HEK293 (cell line): ENCODE measurements at regions not wholly inside any gene's neighbourhood (a gene's known extent, or its start where the extent isn't known, plus 50 kb on each side); places are given as distances from the start of the nearest gene placed in this dataset.

ENCODE experiments used
- CTCF ChIP-seq: fragments of 450-650 bp; formaldehyde crosslinking; IDR thresholded peaks from 2 replicates; pipeline ENCODE4 v1.5.1; 2016; ENCODE audit warnings: missing biosample characterization, missing genetic modification characterization
- ELK4 ChIP-seq: IDR thresholded peaks from 2 replicates; pipeline ENCODE4 v1.6.1; 2011; ENCODE audit warnings: mild to moderate bottlenecking, low read depth, low read length, borderline replicate concordance
- ZBTB7A ChIP-seq: fragments of 450-650 bp; formaldehyde crosslinking; IDR thresholded peaks from 2 replicates; pipeline ENCODE4 v1.5.1; 2016; ENCODE audit warnings: low read depth, missing biosample characterization, missing genetic modification characterization
- ZNF133 ChIP-seq: fragments of 450-650 bp; formaldehyde crosslinking; IDR thresholded peaks from 2 replicates; pipeline ENCODE4 v1.5.1; 2016; ENCODE audit warnings: missing biosample characterization, missing genetic modification characterization
- ZNF19 ChIP-seq: fragments of 450-650 bp; formaldehyde crosslinking; IDR thresholded peaks from 2 replicates; pipeline ENCODE4; 2016; ENCODE audit warnings: missing biosample characterization, missing genetic modification characterization, low read depth
- ZNF274 ChIP-seq, 2 experiments: fragments of 200-500 bp in 1 of 2; fragments of 450-650 bp in 1 of 2; sonication (Bioruptor generic) in 1 of 2; formaldehyde crosslinking in 1 of 2; IDR thresholded peaks; 2 replicates each; pipeline versions ENCODE4 v1.5.1 to v1.6.1; 2014 to 2016; ENCODE audit warnings: borderline replicate concordance in 1 of 2, inconsistent platforms in 1 of 2, low read length in 1 of 2, missing biosample characterization in 1 of 2, missing genetic modification characterization in 1 of 2
- ZNF423 ChIP-seq: fragments of 450-650 bp; formaldehyde crosslinking; IDR thresholded peaks from 2 replicates; pipeline ENCODE4 v1.5.1; 2016; ENCODE audit warnings: missing biosample characterization, missing genetic modification characterization
- ZNF707 ChIP-seq: fragments of 450-650 bp; formaldehyde crosslinking; IDR thresholded peaks from 2 replicates; pipeline ENCODE4 v1.5.1; 2016; ENCODE audit warnings: missing biosample characterization, missing genetic modification characterization
- ZNF792 ChIP-seq: fragments of 450-650 bp; formaldehyde crosslinking; IDR thresholded peaks from 2 replicates; pipeline ENCODE4 v1.5.1; 2016; ENCODE audit warnings: missing biosample characterization, missing genetic modification characterization
- ZNF830 ChIP-seq: fragments of 450-650 bp; IDR thresholded peaks from 2 replicates; pipeline ENCODE4 v1.5.0; 2018; ENCODE audit warnings: missing biosample characterization, missing genetic modification characterization, low read depth, mild to moderate bottlenecking, moderate library complexity

- TF ChIP-seq CTCF (tag by site-specific recombination) (no peak), ELK4 (no peak), ZNF274 (IDR thresholded peaks at IDR 0.05; ENCODE audit: low read length) (no peak), ZNF274 (tag by site-specific recombination; IDR thresholded peaks at IDR 0.05; ENCODE audit: borderline replicate concordance) (no peak), ZNF19 (tag by site-specific recombination) (no peak), ZNF792 (tag by site-specific recombination) (no peak), ZNF707 (no peak), ZNF830 (no peak), ZNF133 (tag by site-specific recombination) (no peak), ZNF423 (tag by site-specific recombination) (no peak), ZBTB7A (no peak)
These were observed 508.0 kb downstream of the PLPP3 start for GRCh38 chr1:56071351-56071750.
